GM12865 (cell line): ENCODE measurements at regions not wholly inside any gene's neighbourhood (a gene's known extent, or its start where the extent isn't known, plus 50 kb on each side); places are given as distances from the start of the nearest gene placed in this dataset.

Experiments
- DNase-seq: peaks from one replicate; pipeline ENCODE4 v3.0.0; 2010; ENCODE audit warnings: low read depth
- H3K4me3 ChIP-seq: 2 replicates; pipeline ENCODE4 v1.5.1; 2011; ENCODE audit warnings: mild to moderate bottlenecking, low read depth, low read length, control low read depth
- TF ChIP-seq, protein P1 (sequence below): IDR thresholded peaks from 2 replicates; pipeline ENCODE4 v1.5.1; 2011; ENCODE audit warnings: low read length, control low read depth, low read depth, inconsistent platforms; ENCODE audit not compliant: insufficient read depth; ENCODE audit errors: missing control alignments

DNA sequence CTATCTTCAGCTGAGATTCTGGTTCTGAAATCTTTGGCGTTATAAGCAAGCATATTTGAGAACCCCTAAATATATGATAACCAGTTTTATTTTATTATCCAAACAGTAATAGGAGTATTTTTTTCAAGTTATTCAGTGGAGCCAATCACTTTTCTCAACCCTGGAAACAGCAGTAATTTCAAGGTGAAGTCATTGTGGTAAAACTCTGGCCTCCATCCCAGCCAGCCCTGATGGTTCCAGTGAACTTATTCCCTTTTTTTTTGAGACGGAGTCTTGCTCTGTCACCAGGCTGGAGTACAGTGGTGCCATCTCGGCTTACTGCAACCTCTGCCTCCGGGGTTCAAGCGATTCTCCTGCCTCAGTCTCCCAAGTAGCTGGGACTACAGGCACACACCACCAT lies 545.4 kb upstream of the IL12A start:
- H3K4me3 ChIP-seq, result no peak overlapping the region
- no peak for DNase-seq
- TF ChIP-seq, protein P1, sequence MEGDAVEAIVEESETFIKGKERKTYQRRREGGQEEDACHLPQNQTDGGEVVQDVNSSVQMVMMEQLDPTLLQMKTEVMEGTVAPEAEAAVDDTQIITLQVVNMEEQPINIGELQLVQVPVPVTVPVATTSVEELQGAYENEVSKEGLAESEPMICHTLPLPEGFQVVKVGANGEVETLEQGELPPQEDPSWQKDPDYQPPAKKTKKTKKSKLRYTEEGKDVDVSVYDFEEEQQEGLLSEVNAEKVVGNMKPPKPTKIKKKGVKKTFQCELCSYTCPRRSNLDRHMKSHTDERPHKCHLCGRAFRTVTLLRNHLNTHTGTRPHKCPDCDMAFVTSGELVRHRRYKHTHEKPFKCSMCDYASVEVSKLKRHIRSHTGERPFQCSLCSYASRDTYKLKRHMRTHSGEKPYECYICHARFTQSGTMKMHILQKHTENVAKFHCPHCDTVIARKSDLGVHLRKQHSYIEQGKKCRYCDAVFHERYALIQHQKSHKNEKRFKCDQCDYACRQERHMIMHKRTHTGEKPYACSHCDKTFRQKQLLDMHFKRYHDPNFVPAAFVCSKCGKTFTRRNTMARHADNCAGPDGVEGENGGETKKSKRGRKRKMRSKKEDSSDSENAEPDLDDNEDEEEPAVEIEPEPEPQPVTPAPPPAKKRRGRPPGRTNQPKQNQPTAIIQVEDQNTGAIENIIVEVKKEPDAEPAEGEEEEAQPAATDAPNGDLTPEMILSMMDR, result no peak

DNA sequence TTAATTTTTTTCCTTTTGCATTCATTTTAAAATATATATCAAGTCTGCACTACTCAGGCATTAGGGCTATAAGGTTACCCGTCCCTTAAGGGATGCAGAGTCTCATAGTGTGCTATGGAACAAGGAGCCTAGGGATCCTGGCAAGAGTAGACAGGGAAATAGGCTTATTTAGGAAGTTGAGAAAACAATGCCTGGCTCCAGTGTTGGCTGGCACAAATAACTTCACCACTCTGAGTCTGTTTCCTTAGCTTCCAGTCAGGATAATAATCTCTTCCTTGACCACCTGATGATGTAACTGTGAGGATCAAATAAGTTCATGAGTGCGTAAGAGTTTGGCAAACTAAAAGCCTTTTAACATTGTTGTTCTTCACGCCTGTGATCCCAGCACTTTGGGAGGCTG lies 540.8 kb upstream of the IL12A start:
- TF ChIP-seq, protein P1, result no peak
- no peak for DNase-seq
- H3K4me3 ChIP-seq, result no peak overlapping the region

DNA sequence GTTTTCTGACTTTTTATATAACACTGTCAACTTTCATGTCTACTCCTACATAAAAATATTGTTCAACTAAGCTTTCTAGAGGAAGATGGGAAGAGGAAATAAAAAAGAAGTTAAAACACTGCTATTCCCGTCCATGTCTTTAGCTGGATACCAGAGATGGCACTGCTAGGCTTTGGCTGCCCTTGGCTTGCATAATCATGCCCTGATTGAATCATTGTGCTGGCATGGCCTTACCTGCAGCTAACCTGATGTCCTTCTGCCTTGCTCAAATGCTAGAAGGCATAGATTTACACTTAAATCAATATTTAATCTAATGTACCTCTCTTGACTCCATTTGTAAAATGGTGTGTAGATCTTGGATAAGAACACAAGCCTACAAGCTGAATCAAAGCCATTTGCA lies 539.7 kb upstream of the IL12A start:
- H3K4me3 ChIP-seq, result no peak overlapping the region
- TF ChIP-seq, protein P1, result no peak
- DNase-seq, result no peak

DNA sequence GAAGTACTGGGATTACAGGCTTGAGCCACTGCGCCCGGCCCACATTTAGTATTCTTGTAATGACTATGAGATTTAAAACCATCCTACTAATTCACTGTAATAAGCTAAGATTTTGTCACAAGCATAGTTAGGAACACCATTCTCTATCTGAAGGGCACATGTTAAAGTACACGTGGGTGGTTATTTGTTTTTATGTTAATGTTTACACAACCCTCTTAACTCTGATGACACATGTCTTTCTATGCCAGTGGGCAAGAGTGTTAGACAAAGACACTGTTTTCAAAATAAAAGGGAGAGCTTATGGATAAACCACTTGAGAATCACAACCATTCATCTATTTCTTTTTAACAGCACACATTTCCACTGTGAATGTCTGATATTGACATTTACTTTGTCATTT lies 537.6 kb upstream of the IL12A start:
- TF ChIP-seq, protein P1, result no peak
- no peak for DNase-seq
- no peak overlapping the region for H3K4me3 ChIP-seq

DNA sequence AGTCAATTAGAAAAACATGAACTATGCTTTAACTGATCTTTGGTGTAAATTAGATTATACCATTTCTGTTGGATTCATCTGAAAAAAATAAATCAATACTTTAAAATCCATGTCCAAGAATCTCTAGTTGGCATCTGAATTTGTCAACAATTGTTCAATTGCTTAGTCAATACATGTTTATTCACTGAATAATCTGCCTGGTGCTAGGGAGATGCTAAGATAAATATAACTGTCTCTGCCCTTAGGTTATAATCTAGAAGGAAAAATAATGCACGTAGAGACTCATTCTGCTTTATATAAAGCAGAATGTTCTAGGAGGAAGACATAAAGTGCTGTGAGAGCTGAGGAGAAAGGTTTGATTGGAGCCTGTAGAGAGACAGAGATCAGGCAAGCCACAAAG lies 537.2 kb upstream of the IL12A start:
- H3K4me3 ChIP-seq, result no peak overlapping the region
- TF ChIP-seq, protein P1, result no peak
- DNase-seq, result no peak

DNA sequence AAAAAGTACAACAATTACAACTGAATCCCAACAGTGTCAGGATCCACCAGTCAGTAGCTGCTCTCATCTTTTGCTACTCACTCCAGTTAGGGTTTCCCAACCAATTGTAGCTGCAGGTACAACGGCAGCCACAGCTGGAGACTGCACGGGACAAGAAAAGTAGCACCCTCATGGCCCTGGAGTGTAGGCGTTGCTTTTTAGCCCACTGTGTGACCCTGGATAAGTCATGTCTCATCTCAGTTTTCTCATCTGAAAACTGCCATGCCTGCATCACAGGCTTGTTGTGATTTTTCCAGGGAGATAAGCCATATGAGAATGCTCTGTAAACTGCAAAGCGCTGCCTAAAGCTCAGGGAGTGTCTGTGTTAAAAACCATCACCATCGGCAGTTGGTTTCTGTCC lies 535.6 kb upstream of the IL12A start:
- no peak for DNase-seq
- H3K4me3 ChIP-seq, result no peak overlapping the region
- TF ChIP-seq, protein P1, result no peak

DNA sequence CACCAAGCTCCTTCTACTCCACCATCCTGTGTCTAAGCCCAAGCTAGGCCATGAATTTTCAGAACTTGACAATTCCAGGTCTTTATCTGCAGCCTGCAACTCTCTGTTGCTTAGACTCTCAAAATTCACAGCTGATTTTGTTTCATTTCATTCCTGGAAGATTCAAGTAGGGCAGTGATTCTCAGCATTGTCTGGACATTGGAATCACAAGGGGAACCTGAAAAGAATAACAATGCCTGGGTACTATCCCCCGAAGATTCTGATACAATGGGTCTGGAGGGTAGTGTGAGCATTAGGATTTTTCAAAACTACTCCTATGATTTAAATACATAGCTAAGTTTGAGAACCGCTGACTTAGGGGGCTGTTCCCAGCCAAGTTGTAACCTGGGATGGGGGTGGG lies 534.7 kb upstream of the IL12A start:
- TF ChIP-seq, protein P1, result no peak
- DNase-seq, result no peak
- H3K4me3 ChIP-seq, result no peak overlapping the region
